CD8-positive, alpha-beta memory T cell (primary cell): ENCODE measurements at regions not wholly inside any gene's neighbourhood (a gene's known extent, or its start where the extent isn't known, plus 50 kb on each side); places are given as distances from the start of the nearest gene placed in this dataset.
"Not testable (repeated sequence)": the region's sequence is repeated elsewhere in the genome, so short reads cannot be mapped to it uniquely, and the experiment has no call there.

Source experiments
- CTCF ChIA-PET: fragments of 350-600 bp; sonication (Branson Sonifier 250); formaldehyde crosslinking; loops from one replicate; lab custom pipeline; 2021; ENCODE audit warnings: antibody characterized with exemption; lab: Charles Lee
- POLR2A ChIA-PET: fragments of 350-600 bp; sonication (Branson Sonifier 250); formaldehyde crosslinking; loops from one replicate; lab custom pipeline; 2021; ENCODE audit warnings: antibody characterized with exemption; lab: Charles Lee
- DNase-seq, 5 donors: peaks; one replicate each; pipeline versions ENCODE4 v3.0.0 to v3.0.0-alpha.2; 2020 to 2022; ENCODE audit warnings: mixed read lengths in 1 of 5
- H3K27ac ChIP-seq: one replicate; pipeline ENCODE4 v1.7.0; 2013; ENCODE audit warnings: low read depth, mild to moderate bottlenecking, low read length, moderate library complexity
- H3K27me3 ChIP-seq: 2 replicates; pipeline ENCODE4 v1.7.0; 2013; ENCODE audit warnings: low read length, mild to moderate bottlenecking; ENCODE audit not compliant: insufficient read depth, poor library complexity, severe bottlenecking
- H3K36me3 ChIP-seq: 2 replicates; pipeline ENCODE4 v1.7.0; 2013; ENCODE audit warnings: mild to moderate bottlenecking, low read length, moderate library complexity; ENCODE audit not compliant: insufficient read depth
- H3K4me1 ChIP-seq: 2 replicates; pipeline ENCODE4 v1.7.0; 2013; ENCODE audit warnings: mild to moderate bottlenecking, low read length, moderate library complexity; ENCODE audit not compliant: insufficient read depth
- H3K4me3 ChIP-seq: 2 replicates; pipeline ENCODE4 v1.7.0; 2013; ENCODE audit warnings: mild to moderate bottlenecking, low read length
- H3K9me3 ChIP-seq: 2 replicates; pipeline ENCODE4 v1.7.0; 2013; ENCODE audit warnings: mild to moderate bottlenecking, low read length
- H3K27ac Mint-ChIP-seq, 8 donors: one replicate each; pipeline ENCODE4 v1.8.0; 2020 to 2021; ENCODE audit warnings: mixed read lengths in 8 of 8, mild to moderate bottlenecking in 6 of 8, inconsistent platforms in 3 of 8, moderate library complexity in 3 of 8
- H3K27me3 Mint-ChIP-seq, 2 donors: one replicate each; pipeline ENCODE4 v1.8.0; 2020 to 2021; ENCODE audit warnings: mixed read lengths in 2 of 2, mild to moderate bottlenecking in 1 of 2, moderate library complexity in 1 of 2
- H3K36me3 Mint-ChIP-seq, 3 donors: one replicate each; pipeline ENCODE4 v1.8.0; 2020 to 2021; ENCODE audit warnings: mixed read lengths in 3 of 3, inconsistent platforms in 1 of 3, mild to moderate bottlenecking in 1 of 3
- H3K4me1 Mint-ChIP-seq, 3 donors: one replicate each; pipeline ENCODE4 v1.8.0; 2020 to 2021; ENCODE audit warnings: mixed read lengths in 3 of 3, inconsistent platforms in 1 of 3, mild to moderate bottlenecking in 1 of 3
- H3K4me3 Mint-ChIP-seq, 7 donors: one replicate each; pipeline ENCODE4 v1.8.0; 2020 to 2021; ENCODE audit warnings: mixed read lengths in 7 of 7, mild to moderate bottlenecking in 6 of 7, moderate library complexity in 4 of 7, inconsistent platforms in 2 of 7
- H3K9me3 Mint-ChIP-seq, 5 donors: one replicate each; pipeline ENCODE4 v1.8.0; 2020 to 2022; ENCODE audit warnings: mixed read lengths in 5 of 5, mild to moderate bottlenecking in 3 of 5, moderate library complexity in 2 of 5, inconsistent platforms in 1 of 5

DNA sequence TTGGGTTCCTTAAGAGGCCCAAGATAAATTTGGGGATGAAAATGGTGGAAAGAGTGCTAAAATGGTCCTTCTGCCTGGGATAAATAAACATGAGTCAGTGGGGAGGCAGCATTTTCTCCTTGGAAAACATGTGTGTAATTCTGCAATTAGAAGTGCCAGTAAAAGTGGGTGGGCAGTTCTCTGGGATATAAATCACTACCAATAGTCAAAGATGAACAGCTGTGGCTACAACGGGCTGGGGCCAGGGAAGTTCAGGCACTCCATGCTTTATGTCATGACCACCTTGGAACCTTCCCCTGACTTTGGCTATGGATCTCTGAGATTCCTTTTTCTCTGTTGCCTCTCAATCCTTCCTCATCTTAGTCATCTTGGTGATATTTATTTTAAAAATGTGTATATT, 56.5 kb upstream of the CYRIA start:
- no peak for DNase-seq
- Mint-ChIP-seq H3K9me3 (peaks cover 0 to 5% (median 0%) of the 10 kb centered on the region in 5 donors), H3K4me1 (no peaks in the 10 kb centered on the region), H3K27ac (no peak overlapping the region), H3K27me3 (peaks cover 0 to 5% of the 10 kb centered on the region in 2 donors), H3K36me3 (no peaks in the 10 kb centered on the region), H3K4me3 (no peak overlapping the region)
- H3K27ac ChIP-seq: no peak overlapping the region
- CTCF ChIA-PET: no interaction called here
- no peak overlapping the region for H3K4me3 ChIP-seq
- no peaks in the 10 kb centered on the region for H3K4me1 ChIP-seq
- H3K27me3 ChIP-seq: no peaks in the 10 kb centered on the region
- POLR2A ChIA-PET: no interaction called here
- no peaks in the 10 kb centered on the region for H3K36me3 ChIP-seq
- H3K9me3 ChIP-seq: no peaks in the 10 kb centered on the region

DNA sequence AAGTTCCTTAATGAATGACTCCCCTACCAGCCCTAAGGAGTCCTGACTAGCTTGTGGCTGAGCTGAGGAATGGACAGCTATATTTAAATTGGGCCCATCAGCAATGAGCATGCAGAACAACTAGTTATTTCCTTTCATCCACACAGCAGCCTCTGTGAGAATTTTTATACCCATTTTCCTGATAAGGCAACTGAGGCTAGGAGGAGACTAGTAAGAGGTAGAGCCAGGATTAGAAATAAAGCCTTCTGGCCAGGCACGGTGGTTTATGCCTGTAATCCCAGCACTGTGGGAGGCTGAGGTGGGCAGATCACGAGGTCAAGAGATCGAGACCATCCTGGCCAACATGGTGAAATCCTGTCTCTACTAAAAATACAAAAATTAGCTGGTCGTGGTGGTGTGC, 55.9 kb upstream of the CYRIA start:
- H3K36me3 Mint-ChIP-seq, H3K27ac Mint-ChIP-seq, POLR2A ChIA-PET: not testable (repeated sequence)

DNA sequence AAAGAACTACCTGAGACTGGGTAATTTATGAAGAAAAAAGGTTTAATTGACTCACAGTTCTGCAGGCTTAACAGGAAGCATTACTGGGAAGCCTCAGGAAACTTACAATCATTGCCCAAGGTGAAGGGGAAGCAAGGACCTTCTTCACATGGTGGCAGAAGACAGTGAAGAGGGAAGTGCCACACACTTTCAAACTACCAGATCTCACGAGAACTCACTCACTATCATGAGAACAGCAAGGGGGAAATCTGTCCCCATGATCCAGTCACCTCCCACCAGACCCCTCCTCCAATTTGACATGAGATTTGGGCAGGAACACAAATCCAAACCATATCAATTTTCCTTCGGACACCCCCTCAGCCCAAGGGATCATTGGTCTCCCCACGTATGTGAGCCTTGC, 55.1 kb upstream of the CYRIA start:
- POLR2A ChIA-PET, H3K27ac Mint-ChIP-seq, H3K36me3 Mint-ChIP-seq, DNase-seq, H3K4me1 Mint-ChIP-seq, H3K27ac ChIP-seq, H3K27me3 ChIP-seq, H3K4me3 Mint-ChIP-seq, H3K27me3 Mint-ChIP-seq, H3K4me3 ChIP-seq, H3K9me3 Mint-ChIP-seq, H3K36me3 ChIP-seq, H3K4me1 ChIP-seq, H3K9me3 ChIP-seq, CTCF ChIA-PET: not testable (repeated sequence)

More for the DNA sequence above, 55.9 kb upstream of the CYRIA start:
- H3K27me3 Mint-ChIP-seq, H3K27me3 ChIP-seq, H3K4me3 ChIP-seq, H3K4me3 Mint-ChIP-seq, H3K9me3 Mint-ChIP-seq, CTCF ChIA-PET, H3K4me1 Mint-ChIP-seq, H3K4me1 ChIP-seq, H3K36me3 ChIP-seq, H3K27ac ChIP-seq, H3K9me3 ChIP-seq, DNase-seq: not testable (repeated sequence)

DNA sequence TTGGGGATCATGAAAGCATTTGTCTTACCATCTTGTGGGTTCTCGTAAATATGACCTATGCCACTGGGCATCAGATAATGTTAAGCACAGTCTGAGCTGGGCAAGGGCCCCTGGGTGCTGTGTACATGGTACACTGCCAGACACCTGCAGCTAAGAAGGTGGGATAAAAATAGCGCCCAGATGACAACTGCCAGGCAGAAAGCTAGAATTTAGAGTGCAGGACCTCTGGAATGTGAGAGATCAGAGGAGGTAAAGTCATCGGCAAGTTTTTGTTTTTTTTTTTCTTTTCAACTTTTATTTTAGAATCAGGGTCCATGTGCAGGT, 53.8 kb upstream of the CYRIA start:
- no peaks in the 10 kb centered on the region for H3K36me3 Mint-ChIP-seq
- no peaks in the 10 kb centered on the region for H3K9me3 ChIP-seq
- peaks cover 0 to 5% of the 10 kb centered on the region in 2 donors for H3K27me3 Mint-ChIP-seq
- no peak overlapping the region for H3K27ac Mint-ChIP-seq
- no peak overlapping the region for H3K4me3 ChIP-seq
- no peaks in the 10 kb centered on the region for H3K36me3 ChIP-seq
- no peaks in the 10 kb centered on the region for H3K4me1 ChIP-seq
- ChIA-PET CTCF (no interaction called here), POLR2A (no interaction called here)
- peaks cover 0 to 2% (median 0%) of the 10 kb centered on the region in 5 donors for H3K9me3 Mint-ChIP-seq
- DNase-seq: no peak
- no peak overlapping the region for H3K4me3 Mint-ChIP-seq
- no peaks in the 10 kb centered on the region for H3K4me1 Mint-ChIP-seq
- no peaks in the 10 kb centered on the region for H3K27me3 ChIP-seq
- H3K27ac ChIP-seq: no peak overlapping the region

DNA sequence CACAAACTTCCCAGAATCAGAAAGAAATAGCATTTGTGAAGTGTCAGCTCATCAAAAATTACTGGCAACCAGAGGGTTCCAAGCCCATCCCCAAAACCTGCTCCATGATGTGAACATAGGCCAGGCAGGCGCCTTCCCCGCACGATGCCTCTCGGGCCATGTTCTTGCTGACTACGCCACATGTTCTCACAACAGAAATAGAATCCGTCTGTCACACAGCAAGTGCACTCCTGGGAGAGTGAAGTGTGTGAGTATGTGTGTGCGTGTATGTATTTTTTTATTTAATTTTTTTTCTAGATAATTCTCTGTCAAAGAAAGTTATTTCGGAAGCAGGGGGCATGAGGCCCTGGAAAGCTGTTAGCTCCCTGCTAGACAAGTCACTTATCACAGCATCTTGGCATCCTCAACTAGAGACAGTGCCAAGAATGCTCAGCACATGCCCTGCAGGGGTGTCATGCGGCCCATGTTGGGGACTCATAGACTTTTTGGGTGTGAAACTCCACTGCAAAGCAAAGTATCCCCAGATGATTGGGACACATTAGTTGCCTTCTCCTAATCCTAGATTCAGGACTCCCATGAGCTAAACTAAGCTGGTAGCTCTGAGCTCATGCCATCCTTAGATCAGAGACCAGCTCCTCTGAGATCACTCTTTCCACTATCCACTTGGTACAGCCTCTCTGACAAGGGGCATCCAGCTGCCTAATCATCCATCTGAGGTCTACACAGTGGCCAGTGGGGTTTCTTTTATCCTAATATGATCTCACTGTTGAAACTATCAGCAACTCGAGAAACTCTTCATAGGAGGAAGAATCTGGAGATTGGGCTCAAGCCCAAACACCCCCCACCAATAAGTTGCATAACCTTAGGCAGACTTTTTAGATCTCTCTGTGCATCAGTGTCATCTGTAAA, 53.2 kb upstream of the CYRIA start:
- no peak overlapping the region for H3K4me3 ChIP-seq
- Mint-ChIP-seq H3K36me3 (no peaks in the 10 kb centered on the region), H3K4me1 (no peaks in the 10 kb centered on the region), H3K9me3 (peaks cover 0 to 2% (median 0%) of the 10 kb centered on the region in 5 donors), H3K27ac (no peak overlapping the region), H3K27me3 (peaks cover 0 to 5% of the 10 kb centered on the region in 2 donors), H3K4me3 (no peak overlapping the region)
- DNase-seq: no peak
- H3K36me3 ChIP-seq: no peaks in the 10 kb centered on the region
- CTCF ChIA-PET: no interaction called here
- H3K4me1 ChIP-seq: no peaks in the 10 kb centered on the region
- H3K9me3 ChIP-seq: no peaks in the 10 kb centered on the region
- POLR2A ChIA-PET: no interaction called here
- no peaks in the 10 kb centered on the region for H3K27me3 ChIP-seq
- H3K27ac ChIP-seq: no peak overlapping the region

DNA sequence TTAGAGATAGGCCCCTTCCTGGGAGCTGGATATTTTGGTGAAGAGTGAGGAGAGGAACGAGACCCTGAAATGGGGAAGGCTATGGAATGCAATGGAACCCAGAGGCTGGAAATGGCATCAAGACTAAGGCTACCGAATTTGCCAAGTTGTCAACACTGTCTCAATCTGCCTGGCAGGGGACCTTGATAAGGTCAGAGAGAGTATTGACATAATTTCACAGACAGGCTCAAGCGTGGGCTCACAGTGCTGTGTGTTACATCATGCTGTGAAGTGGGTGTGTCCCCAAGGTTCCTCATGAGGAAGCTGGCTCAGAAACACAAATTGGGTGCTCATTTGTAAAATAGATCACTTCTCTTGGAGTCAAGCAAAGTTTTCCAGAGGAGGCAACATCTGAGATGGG, 51.8 kb upstream of the CYRIA start:
- no peaks in the 10 kb centered on the region for H3K4me1 ChIP-seq
- CTCF ChIA-PET: no interaction called here
- peaks cover 0 to 2% (median 0%) of the 10 kb centered on the region in 5 donors for H3K9me3 Mint-ChIP-seq

DNA sequence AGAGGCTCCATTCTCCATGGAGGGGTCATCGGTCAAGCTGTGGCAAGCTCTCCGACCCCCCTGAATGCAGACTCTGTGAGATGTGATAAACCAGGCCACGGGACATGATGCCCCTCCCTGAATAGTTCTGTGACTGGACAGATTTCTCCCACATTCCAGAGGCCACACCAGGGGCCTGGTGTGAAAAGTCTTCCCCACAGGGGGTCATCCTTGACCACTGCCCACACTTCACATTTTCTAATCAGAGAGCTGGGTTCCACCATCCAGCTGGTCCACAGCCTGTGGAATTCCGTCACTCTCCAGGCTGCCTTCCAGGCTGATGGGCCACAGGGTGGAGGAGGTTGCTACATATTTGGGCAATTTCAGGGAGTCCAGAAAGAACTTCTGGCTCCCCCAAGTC, 51.3 kb upstream of the CYRIA start:
- DNase-seq: no peak
- H3K36me3 Mint-ChIP-seq: no peaks in the 10 kb centered on the region
- H3K27ac Mint-ChIP-seq: no peak overlapping the region
- CTCF ChIA-PET: no interaction called here
- Histone ChIP-seq H3K36me3 (no peaks in the 10 kb centered on the region), H3K4me3 (no peak overlapping the region), H3K4me1 (no peaks in the 10 kb centered on the region), H3K9me3 (no peaks in the 10 kb centered on the region), H3K27me3 (no peaks in the 10 kb centered on the region), H3K27ac (no peak overlapping the region)
- POLR2A ChIA-PET: no interaction called here
- H3K4me3 Mint-ChIP-seq: no peak overlapping the region
- peaks cover 0 to 2% (median 0%) of the 10 kb centered on the region in 5 donors for H3K9me3 Mint-ChIP-seq
- no peaks in the 10 kb centered on the region for H3K4me1 Mint-ChIP-seq
- peaks cover 0 to under 1% of the 10 kb centered on the region in 2 donors for H3K27me3 Mint-ChIP-seq

More for the DNA sequence above, 51.8 kb upstream of the CYRIA start:
- Mint-ChIP-seq H3K4me3 (no peak overlapping the region), H3K36me3 (no peaks in the 10 kb centered on the region), H3K27me3 (peaks cover 0 to 5% of the 10 kb centered on the region in 2 donors), H3K27ac (no peak overlapping the region), H3K4me1 (no peaks in the 10 kb centered on the region)
- DNase-seq: no peak
- no peaks in the 10 kb centered on the region for H3K36me3 ChIP-seq
- POLR2A ChIA-PET: no interaction called here
- H3K4me3 ChIP-seq: no peak overlapping the region
- no peak overlapping the region for H3K27ac ChIP-seq
- no peaks in the 10 kb centered on the region for H3K9me3 ChIP-seq
- no peaks in the 10 kb centered on the region for H3K27me3 ChIP-seq

DNA sequence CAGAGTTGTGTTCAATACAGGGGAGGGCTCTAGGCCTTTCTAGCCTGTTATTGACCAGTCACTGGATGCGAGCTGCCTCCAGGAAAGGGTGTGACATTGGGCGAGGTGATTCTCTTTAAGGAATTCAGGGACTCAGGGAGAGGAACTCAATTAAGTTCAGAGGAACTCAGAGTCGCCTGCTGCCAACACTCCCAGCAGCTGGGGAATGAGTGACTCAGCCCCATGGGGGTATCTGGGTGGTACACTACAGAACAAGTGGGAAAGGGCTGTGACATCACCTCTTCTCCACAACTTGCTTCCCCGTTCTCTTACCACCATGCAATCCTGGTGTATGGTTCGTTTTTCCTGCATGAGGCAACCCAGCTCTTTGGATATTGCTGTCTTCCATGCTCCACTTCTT, 50.4 kb upstream of the CYRIA start:
- CTCF ChIA-PET: interaction anchor here (1.4 kb wide), 1 partner anchor 41 kb away, joined by 3 read pairs; no protein-coding TSS in a partner anchor
- POLR2A ChIA-PET: no interaction called here
- Mint-ChIP-seq H3K4me1 (no peaks in the 10 kb centered on the region), H3K4me3 (no peak overlapping the region), H3K27me3 (no peaks in the 10 kb centered on the region), H3K27ac (no peak overlapping the region), H3K36me3 (no peaks in the 10 kb centered on the region), H3K9me3 (peaks cover 0 to 2% (median 0%) of the 10 kb centered on the region in 5 donors)
- H3K36me3 ChIP-seq: no peaks in the 10 kb centered on the region
- no peak overlapping the region for H3K4me3 ChIP-seq
- no peaks in the 10 kb centered on the region for H3K9me3 ChIP-seq
- no peaks in the 10 kb centered on the region for H3K27me3 ChIP-seq
- no peak for DNase-seq
- no peaks in the 10 kb centered on the region for H3K4me1 ChIP-seq
- no peak overlapping the region for H3K27ac ChIP-seq
